HG03066 (cell line): ENCODE measurements at regions not wholly inside any gene's neighbourhood (a gene's known extent, or its start where the extent isn't known, plus 50 kb on each side); places are given as distances from the start of the nearest gene placed in this dataset.
"Not testable (repeated sequence)": the region's sequence is repeated elsewhere in the genome, so short reads cannot be mapped to it uniquely, and the experiment has no call there.

Experiments
- ATAC-seq: cut with Tn5 transposase; IDR thresholded peaks from one replicate; pipeline ENCODE4 v1.9.1; 2021; ENCODE audit warnings: low read depth; ENCODE audit not compliant: unreplicated experiment

GRCh38 chr10:124249196-124249595 is 155.8 kb upstream of the CHST15 start:
- ATAC-seq = no peak

- no peak for ATAC-seq
Measured at GRCh38 chr10:124248056-124249045, 155.0 kb upstream of the CHST15 start.

GRCh38 chr10:124245806-124246440 is 152.5 kb upstream of the CHST15 start:
- no peak for ATAC-seq

- ATAC-seq = no peak
Measured at GRCh38 chr10:124245191-124245590, 151.8 kb upstream of the CHST15 start.

GRCh38 chr10:124244256-124244877 is 151.0 kb upstream of the CHST15 start:
- ATAC-seq = no peak

- ATAC-seq = no peak
Measured at GRCh38 chr10:124243702-124244121, 150.3 kb upstream of the CHST15 start.

GRCh38 chr10:124242791-124243190 is 149.4 kb upstream of the CHST15 start:
- no peak for ATAC-seq

GRCh38 chr10:124242365-124242764 is 149.0 kb upstream of the CHST15 start:
- no peak for ATAC-seq

GRCh38 chr10:124241510-124241909 is 148.1 kb upstream of the CHST15 start:
- not testable (repeated sequence) for ATAC-seq

GRCh38 chr10:124240839-124241291 is 147.5 kb upstream of the CHST15 start:
- no peak for ATAC-seq

GRCh38 chr10:124239696-124240095 is 146.3 kb upstream of the CHST15 start:
- no peak for ATAC-seq

GRCh38 chr10:124239134-124239533 is 145.7 kb upstream of the CHST15 start:
- ATAC-seq = no peak

GRCh38 chr10:124238367-124238766 is 145.0 kb upstream of the CHST15 start:
- no peak for ATAC-seq

GRCh38 chr10:124237282-124237961 is 144.0 kb upstream of the CHST15 start:
- ATAC-seq = no peak

GRCh38 chr10:124236816-124237215 is 143.4 kb upstream of the CHST15 start:
- no peak for ATAC-seq

- ATAC-seq = no peak
Measured at GRCh38 chr10:124236136-124236535, 142.7 kb upstream of the CHST15 start.

GRCh38 chr10:124235232-124235631 is 141.8 kb upstream of the CHST15 start:
- ATAC-seq = no peak

GRCh38 chr10:124233546-124234138 is 140.2 kb upstream of the CHST15 start:
- no peak for ATAC-seq

- ATAC-seq = no peak
Measured at GRCh38 chr10:124232686-124233545, 139.5 kb upstream of the CHST15 start.
